T-cell (primary cell): ENCODE measurements at regions not wholly inside any gene's neighbourhood (a gene's known extent, or its start where the extent isn't known, plus 50 kb on each side); places are given as distances from the start of the nearest gene placed in this dataset.
A peak's percentile ranks its signal among the peaks of the same experiment; 100 is the strongest.

Source experiments
- ATAC-seq, 4 experiments: fragments of 200-7000 bp in 3 of 4; fragments of 150-1000 bp in 1 of 4; cut with Tn5 transposase; replicated peaks in 1 of 4; 1 replicate in 3 of 4; 2 replicates in 1 of 4; pipeline ENCODE4 v1.10.0; 2021; ENCODE audit warnings: moderate library complexity in 3 of 4, mild to moderate bottlenecking in 2 of 4, moderate number of reproducible peaks in 1 of 4
- CTCF ChIA-PET, 2 donors: fragments of 300-600 bp; sonication (Branson Sonifier 250); formaldehyde crosslinking; loops; one replicate each; lab custom pipeline; 2022; ENCODE audit warnings: antibody characterized with exemption in 2 of 2; lab: Charles Lee
- POLR2A ChIA-PET, 2 donors: fragments of 300-600 bp; sonication (Branson Sonifier 250); formaldehyde crosslinking; loops; one replicate each; lab custom pipeline; 2022; ENCODE audit warnings: antibody characterized with exemption in 2 of 2; lab: Charles Lee
- DNase-seq, 35 experiments: peaks; one replicate each; pipeline versions ENCODE4 v3.0.0 to v3.0.0-alpha.2; 2013 to 2023
- H3K27ac ChIP-seq: one replicate; pipeline ENCODE4 v1.5.1; 2013; ENCODE audit warnings: low read length
- H3K27me3 ChIP-seq, 2 experiments: replicated peaks in 1 of 2; 1 replicate in 1 of 2; 2 replicates in 1 of 2; pipeline versions ENCODE4 v1.6.1 to v1.7.0; 2013; ENCODE audit warnings: low read length in 1 of 2, mixed read lengths in 1 of 2; ENCODE audit not compliant: control insufficient read depth in 2 of 2, insufficient read depth in 2 of 2; ENCODE audit errors: extremely low read depth in 1 of 2
- H3K36me3 ChIP-seq, 2 donors: 1 replicate in 1 of 2; 2 replicates in 1 of 2; pipeline versions ENCODE4 v1.6.1 to v1.7.0; 2013; ENCODE audit warnings: low read length in 1 of 2; ENCODE audit not compliant: control insufficient read depth in 2 of 2, insufficient read depth in 1 of 2; ENCODE audit errors: extremely low read depth in 1 of 2
- H3K4me1 ChIP-seq, 2 experiments: 1 replicate in 1 of 2; 2 replicates in 1 of 2; pipeline versions ENCODE4 v1.6.1 to v1.7.0; 2013; ENCODE audit warnings: low read length in 2 of 2, mixed read lengths in 1 of 2; ENCODE audit not compliant: insufficient read depth in 2 of 2, control insufficient read depth in 1 of 2; ENCODE audit errors: extremely low read depth in 1 of 2
- H3K4me3 ChIP-seq, 2 donors: 1 replicate in 1 of 2; 2 replicates in 1 of 2; pipeline versions ENCODE4 v1.5.1 to v1.7.0; 2013; ENCODE audit warnings: mild to moderate bottlenecking in 2 of 2, low read length in 1 of 2, moderate library complexity in 1 of 2; ENCODE audit not compliant: control insufficient read depth in 1 of 2; ENCODE audit errors: extremely low read depth in 1 of 2
- H3K9me3 ChIP-seq: 2 replicates; pipeline ENCODE4 v1.7.0; 2013
- H3K27ac Mint-ChIP-seq, 2 donors: one replicate each; pipeline ENCODE4 v1.8.0; 2020 to 2021; ENCODE audit warnings: mild to moderate bottlenecking in 2 of 2, mixed read lengths in 2 of 2
- H3K27me3 Mint-ChIP-seq, 2 donors: one replicate each; pipeline ENCODE4 v1.8.0; 2021 to 2022; ENCODE audit warnings: mixed read lengths in 2 of 2
- H3K36me3 Mint-ChIP-seq: one replicate; pipeline ENCODE4 v1.8.0; 2021; ENCODE audit warnings: mixed read lengths
- H3K4me1 Mint-ChIP-seq, 3 donors: one replicate each; pipeline ENCODE4 v1.8.0; 2020 to 2022; ENCODE audit warnings: mixed read lengths in 3 of 3, mild to moderate bottlenecking in 1 of 3
- H3K4me3 Mint-ChIP-seq, 3 donors: one replicate each; pipeline ENCODE4 v1.8.0; 2020 to 2022; ENCODE audit warnings: mild to moderate bottlenecking in 3 of 3, mixed read lengths in 3 of 3, moderate library complexity in 3 of 3
- H3K9me3 Mint-ChIP-seq, 3 donors: one replicate each; pipeline ENCODE4 v1.8.0; 2020 to 2022; ENCODE audit warnings: mixed read lengths in 3 of 3
- WGBS: methylation state at CpG from one replicate; pipeline ENCODE4 v1.1.5; 2013; ENCODE audit warnings: missing lambda C conversion rate; ENCODE audit not compliant: insufficient coverage; 5-methylcytosine and 5-hydroxymethylcytosine counted together

GRCh38 chr10:31145986-31146385, 114.3 kb upstream of the ZNF438 start:
- Mint-ChIP-seq H3K9me3 (no peaks in the 10 kb centered on the region), H3K27ac (peak overlapping the region; percentile 19 to 45), H3K27me3 (peaks cover 0 to 6% of the 10 kb centered on the region in 2 donors), H3K36me3 (no peaks in the 10 kb centered on the region), H3K4me1 (peaks cover 8 to 18% (median 11%) of the 10 kb centered on the region in 3 donors), H3K4me3 (peak overlapping the region in 1 of 3 donors; percentile 64)
- Histone ChIP-seq H3K27me3 (peaks cover 0 to 12% of the 10 kb centered on the region in 2 experiments), H3K9me3 (no peaks in the 10 kb centered on the region), H3K4me3 (no peak overlapping the region), H3K27ac (no peak overlapping the region), H3K4me1 (peaks cover 3 to 9% of the 10 kb centered on the region in 2 experiments), H3K36me3 (no peaks in the 10 kb centered on the region)
- WGBS = 91% methylated on average over 3 of the region's 5 CpGs
- ATAC-seq (no peak), DNase-seq (no peak)
- CTCF ChIA-PET = no interaction called here
- POLR2A ChIA-PET = no interaction called here

GRCh38 chr10:31146491-31147209, 115.0 kb upstream of the ZNF438 start:
- Histone ChIP-seq H3K36me3 (no peaks in the 10 kb centered on the region), H3K27ac (no peak overlapping the region), H3K4me1 (peaks cover 3 to 9% of the 10 kb centered on the region in 2 experiments), H3K27me3 (peaks cover 0 to 12% of the 10 kb centered on the region in 2 experiments), H3K9me3 (no peaks in the 10 kb centered on the region), H3K4me3 (peak overlapping the region in 1 of 2 donors; percentile 4)
- Mint-ChIP-seq H3K27me3 (peaks cover 0 to 6% of the 10 kb centered on the region in 2 donors), H3K4me3 (peak overlapping the region in 1 of 3 donors; percentile 64), H3K36me3 (no peaks in the 10 kb centered on the region), H3K4me1 (peaks cover 8 to 18% (median 11%) of the 10 kb centered on the region in 3 donors), H3K9me3 (no peaks in the 10 kb centered on the region), H3K27ac (peak overlapping the region; percentile 19 to 45)
- ChIA-PET POLR2A (no interaction called here), CTCF (no interaction called here)
- DNase-seq = peak in 4 of 35 experiments; percentile 11 to 33 (median 18)
- WGBS = 39% methylated on average over 12 of the region's 21 CpGs
- ATAC-seq = peak in 1 of 4 experiments; percentile 45

DNA sequence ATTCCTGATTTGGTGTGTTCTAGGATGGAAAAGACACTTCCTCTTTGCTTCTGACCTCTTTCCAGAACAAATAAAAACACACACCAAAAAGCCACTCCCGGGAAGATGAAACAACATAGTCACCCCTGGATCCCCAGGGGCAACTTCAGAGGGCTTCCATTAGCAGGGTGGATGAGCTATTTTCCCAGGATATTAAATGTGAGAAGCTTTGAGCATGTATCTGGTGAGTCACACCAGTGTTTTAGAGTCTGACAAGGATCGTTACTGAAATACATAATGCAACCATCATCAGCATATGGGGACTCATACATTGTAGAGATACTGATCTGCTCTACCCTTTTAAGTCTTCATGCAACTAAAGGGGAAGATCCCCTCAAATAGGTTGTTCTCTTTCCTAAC, 115.5 kb upstream of the ZNF438 start:
- no peaks in the 10 kb centered on the region for H3K9me3 ChIP-seq
- no peak overlapping the region for H3K4me3 ChIP-seq
- no peaks in the 10 kb centered on the region for H3K36me3 ChIP-seq
- no peaks in the 10 kb centered on the region for H3K36me3 Mint-ChIP-seq
- H3K9me3 Mint-ChIP-seq = no peaks in the 10 kb centered on the region
- no CpG with 5 or more reads among the region's 2 CpGs for WGBS
- H3K27me3 ChIP-seq = peaks cover 0 to 12% of the 10 kb centered on the region in 2 experiments
- H3K27me3 Mint-ChIP-seq = peaks cover 0 to 6% of the 10 kb centered on the region in 2 donors
- H3K27ac ChIP-seq = no peak overlapping the region
- CTCF ChIA-PET = no interaction called here
- H3K4me1 Mint-ChIP-seq = peaks cover 8 to 18% (median 11%) of the 10 kb centered on the region in 3 donors
- POLR2A ChIA-PET = no interaction called here
- H3K4me3 Mint-ChIP-seq = peak overlapping the region in 1 of 3 donors; percentile 64
- H3K4me1 ChIP-seq = peaks cover 3 to 9% of the 10 kb centered on the region in 2 experiments
- no peak overlapping the region for H3K27ac Mint-ChIP-seq
- DNase-seq = no peak
- no peak for ATAC-seq

DNA sequence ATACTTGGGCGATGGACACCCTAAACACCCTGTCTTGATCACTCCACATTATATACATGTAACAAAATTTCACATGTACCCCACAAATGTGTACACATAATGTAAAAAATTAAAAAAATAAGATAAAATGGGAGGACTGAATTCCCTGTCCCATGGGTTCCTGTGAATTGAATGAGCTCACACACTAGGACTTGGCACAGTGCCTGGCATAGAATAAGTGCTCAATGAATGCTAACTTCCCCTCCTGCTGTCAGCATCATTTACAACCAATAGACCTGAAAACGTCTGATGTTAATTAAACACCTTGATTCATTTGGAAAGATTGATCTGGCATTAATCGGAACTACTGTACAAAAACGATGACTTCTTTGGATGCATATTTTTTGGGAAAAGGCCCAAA, 117.3 kb upstream of the ZNF438 start:
- Histone ChIP-seq H3K4me1 (peaks cover 3 to 9% of the 10 kb centered on the region in 2 experiments), H3K9me3 (no peaks in the 10 kb centered on the region), H3K36me3 (no peaks in the 10 kb centered on the region), H3K27ac (no peak overlapping the region), H3K27me3 (peaks cover 0 to 12% of the 10 kb centered on the region in 2 experiments), H3K4me3 (no peak overlapping the region)
- peaks cover 0 to 6% of the 10 kb centered on the region in 2 donors for H3K27me3 Mint-ChIP-seq
- no peaks in the 10 kb centered on the region for H3K36me3 Mint-ChIP-seq
- H3K4me3 Mint-ChIP-seq = no peak overlapping the region
- 94% methylated on average over 2 of the region's 4 CpGs for WGBS
- no peak overlapping the region for H3K27ac Mint-ChIP-seq
- DNase-seq (no peak), ATAC-seq (no peak)
- peaks cover 8 to 18% (median 11%) of the 10 kb centered on the region in 3 donors for H3K4me1 Mint-ChIP-seq
- POLR2A ChIA-PET = no interaction called here
- CTCF ChIA-PET = no interaction called here
- no peaks in the 10 kb centered on the region for H3K9me3 Mint-ChIP-seq

- 80% methylated on average over 5 of the region's 8 CpGs for WGBS
- CTCF ChIA-PET = interaction anchor here in 1 of 2 donors (0.6 kb wide), 1 partner anchor 513 kb away, joined by 3 read pairs; no protein-coding TSS in a partner anchor
- Histone ChIP-seq H3K4me1 (peaks cover 3 to 9% of the 10 kb centered on the region in 2 experiments), H3K27me3 (peaks cover 0 to 12% of the 10 kb centered on the region in 2 experiments), H3K9me3 (no peaks in the 10 kb centered on the region), H3K4me3 (no peak overlapping the region), H3K36me3 (no peaks in the 10 kb centered on the region), H3K27ac (no peak overlapping the region)
- ATAC-seq (no peak), DNase-seq (no peak)
- Mint-ChIP-seq H3K4me3 (no peak overlapping the region), H3K27me3 (peaks cover 0 to 6% of the 10 kb centered on the region in 2 donors), H3K9me3 (no peaks in the 10 kb centered on the region), H3K4me1 (peaks cover 8 to 18% (median 16%) of the 10 kb centered on the region in 3 donors), H3K36me3 (no peaks in the 10 kb centered on the region), H3K27ac (no peak overlapping the region)
- POLR2A ChIA-PET = no interaction called here
Measured at GRCh38 chr10:31149835-31150512, 118.3 kb upstream of the ZNF438 start.

DNA sequence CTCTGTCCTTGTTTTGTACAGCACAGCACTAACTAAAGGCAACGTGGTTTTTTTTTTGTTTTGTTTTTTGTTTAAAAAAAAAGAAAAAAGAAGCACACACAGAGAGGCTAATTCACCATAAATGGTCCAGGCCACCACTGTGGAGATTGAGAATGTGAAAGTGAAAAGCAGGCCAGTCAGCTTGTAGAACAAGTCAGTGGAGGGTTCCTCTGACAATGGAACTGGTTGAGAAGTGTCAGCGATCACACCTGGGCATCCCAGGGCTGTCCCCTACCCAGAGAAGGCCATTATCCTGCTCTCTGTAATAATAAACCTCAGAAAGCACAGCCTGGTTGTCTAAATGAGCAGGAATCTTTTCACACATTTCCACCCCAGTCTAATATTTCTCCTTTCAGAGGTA, 119.6 kb upstream of the ZNF438 start:
- peaks cover 0 to 5% of the 10 kb centered on the region in 2 donors for H3K27me3 Mint-ChIP-seq
- no peak overlapping the region for H3K27ac Mint-ChIP-seq
- CTCF ChIA-PET = no interaction called here
- DNase-seq = no peak
- Histone ChIP-seq H3K4me3 (no peak overlapping the region), H3K27me3 (peaks cover 0 to 4% of the 10 kb centered on the region in 2 experiments), H3K36me3 (no peaks in the 10 kb centered on the region), H3K9me3 (no peaks in the 10 kb centered on the region), H3K4me1 (peaks cover 0 to 8% of the 10 kb centered on the region in 2 experiments), H3K27ac (no peak overlapping the region)
- WGBS = no CpG with 5 or more reads among the region's 2 CpGs
- POLR2A ChIA-PET = no interaction called here
- peaks cover 6 to 15% (median 14%) of the 10 kb centered on the region in 3 donors for H3K4me1 Mint-ChIP-seq
- no peaks in the 10 kb centered on the region for H3K36me3 Mint-ChIP-seq
- ATAC-seq = no peak
- no peaks in the 10 kb centered on the region for H3K9me3 Mint-ChIP-seq
- H3K4me3 Mint-ChIP-seq = no peak overlapping the region
